Mesenchymal stem cell (in vitro differentiated cells and primary cell): ENCODE measurements at regions not wholly inside any gene's neighbourhood (a gene's known extent, or its start where the extent isn't known, plus 50 kb on each side); places are given as distances from the start of the nearest gene placed in this dataset.

Experiments used
- DNase-seq: peaks from one replicate; pipeline ENCODE4 v3.0.0-alpha.2; 2013
- H2AFZ ChIP-seq: one replicate; pipeline ENCODE4 v1.6.1; 2013; ENCODE audit warnings: low read depth, mild to moderate bottlenecking, control low read depth, inconsistent platforms, low read length, moderate library complexity
- H2AK5ac ChIP-seq: 2 replicates; pipeline ENCODE4 v1.6.1; 2013; ENCODE audit warnings: low read length, moderate library complexity, mild to moderate bottlenecking, inconsistent platforms; ENCODE audit not compliant: severe bottlenecking
- H2BK120ac ChIP-seq: one replicate; pipeline ENCODE4 v1.6.1; 2013; ENCODE audit warnings: low read depth, mild to moderate bottlenecking, inconsistent platforms, low read length, moderate library complexity
- H2BK12ac ChIP-seq, 2 experiments: one replicate each; pipeline ENCODE4 v1.6.1; 2013; ENCODE audit warnings: inconsistent platforms in 2 of 2, low read length in 2 of 2, mild to moderate bottlenecking in 2 of 2, moderate library complexity in 2 of 2, control low read depth in 1 of 2
- H2BK15ac ChIP-seq: one replicate; pipeline ENCODE4 v1.6.1; 2013; ENCODE audit warnings: mild to moderate bottlenecking, low read depth, inconsistent platforms; ENCODE audit not compliant: poor library complexity, severe bottlenecking
- H2BK5ac ChIP-seq: 2 replicates; pipeline ENCODE4 v1.6.1; 2013; ENCODE audit warnings: low read depth, mild to moderate bottlenecking, low read length, control low read depth, inconsistent platforms; ENCODE audit not compliant: poor library complexity, severe bottlenecking
- H3K14ac ChIP-seq, 2 experiments: one replicate each; pipeline ENCODE4 v1.6.1; 2013; ENCODE audit warnings: inconsistent platforms in 2 of 2, low read length in 2 of 2, control low read depth in 1 of 2, mild to moderate bottlenecking in 1 of 2, moderate library complexity in 1 of 2
- H3K18ac ChIP-seq, 2 experiments: one replicate each; pipeline ENCODE4 v1.6.1; 2013; ENCODE audit warnings: inconsistent platforms in 2 of 2, low read length in 2 of 2, control low read depth in 1 of 2, low read depth in 1 of 2, mild to moderate bottlenecking in 1 of 2
- H3K23ac ChIP-seq, 2 experiments: one replicate each; pipeline ENCODE4 v1.6.1; 2013; ENCODE audit warnings: inconsistent platforms in 2 of 2, low read length in 2 of 2, mild to moderate bottlenecking in 2 of 2, moderate library complexity in 2 of 2, control low read depth in 1 of 2
- H3K27ac ChIP-seq: 2 replicates; pipeline ENCODE4 v1.5.1; 2013; ENCODE audit warnings: mild to moderate bottlenecking, moderate library complexity, low read length, control low read depth, inconsistent platforms; ENCODE audit not compliant: poor library complexity, severe bottlenecking
- H3K27me3 ChIP-seq, 2 experiments: 2 replicates each; pipeline versions ENCODE4 v1.6.1 to v1.7.0; 2013; ENCODE audit warnings: low read length in 2 of 2, mild to moderate bottlenecking in 2 of 2, moderate library complexity in 2 of 2, control low read depth in 1 of 2, inconsistent platforms in 1 of 2; ENCODE audit not compliant: control insufficient read depth in 1 of 2, insufficient read depth in 1 of 2
- H3K36me3 ChIP-seq, 2 experiments: 2 replicates each; pipeline versions ENCODE4 v1.6.1 to v1.7.0; 2013; ENCODE audit warnings: low read length in 2 of 2, control low read depth in 1 of 2, inconsistent platforms in 1 of 2, low read depth in 1 of 2, mild to moderate bottlenecking in 1 of 2; ENCODE audit not compliant: insufficient read depth in 2 of 2, control insufficient read depth in 1 of 2
- H3K4ac ChIP-seq, 2 experiments: one replicate each; pipeline ENCODE4 v1.6.1; 2013; ENCODE audit warnings: inconsistent platforms in 2 of 2, low read length in 2 of 2, mild to moderate bottlenecking in 2 of 2, moderate library complexity in 2 of 2, control low read depth in 1 of 2, low read depth in 1 of 2
- H3K4me1 ChIP-seq: 2 replicates; pipeline ENCODE4 v1.6.1; 2013; ENCODE audit warnings: low read depth, low read length, control low read depth; ENCODE audit not compliant: control insufficient read depth, insufficient read depth
- H3K4me2 ChIP-seq: 2 replicates; pipeline ENCODE4 v1.6.1; 2013; ENCODE audit warnings: low read length, mild to moderate bottlenecking, inconsistent platforms; ENCODE audit not compliant: poor library complexity, severe bottlenecking
- H3K4me3 ChIP-seq, 2 experiments: 2 replicates each; pipeline versions ENCODE4 v1.5.1 to v1.7.0; 2013; ENCODE audit warnings: low read length in 2 of 2, mild to moderate bottlenecking in 2 of 2, control low read depth in 1 of 2, low read depth in 1 of 2; ENCODE audit not compliant: insufficient read depth in 1 of 2
- H3K79me1 ChIP-seq: replicated peaks from 2 replicates; pipeline ENCODE4 v1.6.1; 2013; ENCODE audit warnings: mild to moderate bottlenecking, control low read depth, low read length, inconsistent platforms; ENCODE audit not compliant: poor library complexity, severe bottlenecking
- H3K9ac ChIP-seq: 2 replicates; pipeline ENCODE4 v1.7.0; 2013; ENCODE audit warnings: mild to moderate bottlenecking, low read length, moderate library complexity
- H3K9me3 ChIP-seq: 2 replicates; pipeline ENCODE4 v1.7.0; 2013; ENCODE audit warnings: mild to moderate bottlenecking, low read length; ENCODE audit not compliant: control insufficient read depth
- H4K8ac ChIP-seq: one replicate; pipeline ENCODE4 v1.6.1; 2013; ENCODE audit warnings: inconsistent platforms, mild to moderate bottlenecking, low read length, moderate library complexity
- H4K91ac ChIP-seq: one replicate; pipeline ENCODE4 v1.6.1; 2013; ENCODE audit warnings: mild to moderate bottlenecking, low read length, inconsistent platforms
- WGBS: methylation state at CpG from one replicate; pipeline ENCODE4 v1.1.7; 2013; ENCODE audit warnings: mixed read lengths; 5-methylcytosine and 5-hydroxymethylcytosine counted together

DNA sequence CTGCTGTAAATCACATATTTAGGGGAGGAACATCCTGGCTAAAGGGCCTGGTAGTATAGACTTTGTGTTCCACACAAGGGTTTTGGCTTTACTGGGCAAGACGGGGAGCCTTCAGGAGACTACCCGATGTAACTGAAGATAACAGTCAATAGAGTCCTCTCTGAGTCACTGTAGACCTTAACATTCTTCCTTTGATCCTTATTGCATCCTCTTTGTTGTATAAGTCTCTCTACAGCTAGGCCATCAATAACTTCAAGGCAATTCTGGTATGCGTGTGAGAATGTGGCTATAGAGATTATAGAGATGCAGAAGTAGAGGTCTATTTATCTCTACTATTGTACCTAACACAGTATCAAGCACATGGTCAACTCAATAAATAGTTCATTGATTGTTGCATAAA lies 67.3 kb upstream of the STK32A start:
- Histone ChIP-seq H3K23ac (no peak overlapping the region), H3K9ac (no peak overlapping the region), H2BK12ac (no peak overlapping the region), H3K4me2 (no peak overlapping the region), H3K4me3 (no peak overlapping the region), H2BK120ac (no peak overlapping the region), H4K91ac (no peak overlapping the region), H3K27ac (no peak overlapping the region), H3K14ac (no peak overlapping the region), H3K18ac (no peak overlapping the region), H2AK5ac (no peak overlapping the region), H3K36me3 (no peaks in the 10 kb centered on the region), H3K4me1 (peaks cover 8% of the 10 kb centered on the region), H4K8ac (no peak overlapping the region), H2BK5ac (no peak overlapping the region), H3K27me3 (no peaks in the 10 kb centered on the region), H3K79me1 (no peaks in the 10 kb centered on the region), H3K9me3 (no peaks in the 10 kb centered on the region), H3K4ac (no peak overlapping the region), H2BK15ac (no peak overlapping the region), H2AFZ (no peak overlapping the region)
- 82% methylated on average over 2 of the region's 3 CpGs for WGBS
- DNase-seq = no peak

DNA sequence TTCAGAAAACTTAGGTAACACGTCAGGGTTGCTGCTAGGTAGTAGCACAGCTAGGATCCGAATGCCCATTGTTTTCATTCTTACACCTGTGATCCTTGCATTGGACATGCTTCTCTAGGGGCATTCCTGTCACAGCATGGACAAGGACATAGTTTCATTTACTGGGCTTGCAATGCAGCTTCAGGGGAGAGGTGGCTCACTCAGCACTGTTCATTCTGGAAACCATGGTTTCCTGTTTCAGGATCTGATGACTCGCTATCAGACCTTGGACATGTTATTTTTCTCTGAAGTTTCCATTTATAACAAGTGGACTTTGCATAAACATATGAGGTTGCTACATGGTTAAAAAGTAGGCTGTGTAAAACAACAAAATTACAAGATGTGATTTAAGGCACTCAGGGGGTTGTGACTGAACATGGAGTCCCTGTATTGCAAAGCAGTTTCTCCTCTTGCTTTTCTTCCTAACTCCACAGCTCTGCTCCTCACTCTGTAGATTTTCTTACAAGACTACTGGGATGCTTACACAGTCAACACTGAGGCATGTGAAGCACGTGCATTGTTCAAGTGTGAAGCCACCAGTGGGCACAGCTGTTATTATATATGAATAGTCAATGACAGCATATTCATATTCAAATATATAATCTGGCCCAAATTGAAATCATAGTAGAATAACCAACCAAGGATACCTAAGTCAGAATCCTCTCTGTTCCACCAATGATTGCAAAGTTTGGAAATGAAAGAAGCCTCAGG lies 66.1 kb upstream of the STK32A start:
- H3K18ac ChIP-seq = peak overlapping the region in 1 of 2 experiments; percentile 30
- H3K9ac ChIP-seq = peak overlapping the region; percentile 17
- H4K8ac ChIP-seq = peak overlapping the region; percentile 24
- no peaks in the 10 kb centered on the region for H3K36me3 ChIP-seq
- peak overlapping the region in 1 of 2 experiments; percentile 83 for H2BK12ac ChIP-seq
- H3K4me1 ChIP-seq = peaks cover 8% of the 10 kb centered on the region
- peak overlapping the region in 1 of 2 experiments; percentile 6 for H3K4me3 ChIP-seq
- no peak overlapping the region for H4K91ac ChIP-seq
- no peak overlapping the region for H3K4me2 ChIP-seq
- H2AFZ ChIP-seq = no peak overlapping the region
- peak; percentile 69 for DNase-seq
- peak overlapping the region in 1 of 2 experiments; percentile 37 for H3K4ac ChIP-seq
- H2AK5ac ChIP-seq = peak overlapping the region; percentile 39
- no peaks in the 10 kb centered on the region for H3K79me1 ChIP-seq
- H3K9me3 ChIP-seq = no peaks in the 10 kb centered on the region
- 69% methylated on average over 3 of the region's 4 CpGs for WGBS
- no peak overlapping the region for H3K14ac ChIP-seq
- H2BK5ac ChIP-seq = no peak overlapping the region
- no peak overlapping the region for H2BK15ac ChIP-seq
- peak overlapping the region; percentile 82 for H3K27ac ChIP-seq
- H2BK120ac ChIP-seq = no peak overlapping the region
- no peaks in the 10 kb centered on the region for H3K27me3 ChIP-seq
- H3K23ac ChIP-seq = no peak overlapping the region

DNA sequence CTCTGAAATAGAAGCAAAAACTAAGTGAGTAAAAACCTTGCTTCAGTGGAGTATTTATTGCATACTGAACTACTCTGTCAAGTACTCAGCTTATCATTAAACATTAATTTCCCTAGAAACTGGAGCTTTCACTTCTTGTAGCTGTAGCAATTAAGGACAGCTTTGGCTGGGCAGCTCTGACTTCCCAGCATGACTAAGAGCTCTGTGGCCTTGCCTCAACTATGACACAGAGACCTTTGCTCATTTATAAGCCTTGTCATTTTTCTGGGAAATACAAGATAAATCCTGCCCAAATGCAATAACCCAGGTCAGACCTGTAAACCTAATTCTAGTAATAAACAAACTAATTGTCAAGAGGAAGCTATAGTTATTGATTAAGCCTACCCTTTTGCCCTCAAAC lies 65.4 kb upstream of the STK32A start:
- Histone ChIP-seq H3K9me3 (no peaks in the 10 kb centered on the region), H3K27me3 (no peaks in the 10 kb centered on the region), H2AK5ac (no peak overlapping the region), H2BK120ac (no peak overlapping the region), H3K36me3 (no peaks in the 10 kb centered on the region), H3K4me3 (peak overlapping the region in 1 of 2 experiments; percentile 6), H3K79me1 (no peaks in the 10 kb centered on the region), H3K18ac (no peak overlapping the region), H4K8ac (no peak overlapping the region), H2BK12ac (no peak overlapping the region), H2AFZ (no peak overlapping the region), H2BK5ac (no peak overlapping the region), H3K27ac (peak overlapping the region; percentile 82), H3K4me2 (no peak overlapping the region), H2BK15ac (no peak overlapping the region), H3K9ac (peak overlapping the region; percentile 17), H3K4me1 (peaks cover 8% of the 10 kb centered on the region), H3K23ac (no peak overlapping the region), H3K4ac (no peak overlapping the region), H4K91ac (no peak overlapping the region), H3K14ac (no peak overlapping the region)
- DNase-seq = peak; percentile 81

DNA sequence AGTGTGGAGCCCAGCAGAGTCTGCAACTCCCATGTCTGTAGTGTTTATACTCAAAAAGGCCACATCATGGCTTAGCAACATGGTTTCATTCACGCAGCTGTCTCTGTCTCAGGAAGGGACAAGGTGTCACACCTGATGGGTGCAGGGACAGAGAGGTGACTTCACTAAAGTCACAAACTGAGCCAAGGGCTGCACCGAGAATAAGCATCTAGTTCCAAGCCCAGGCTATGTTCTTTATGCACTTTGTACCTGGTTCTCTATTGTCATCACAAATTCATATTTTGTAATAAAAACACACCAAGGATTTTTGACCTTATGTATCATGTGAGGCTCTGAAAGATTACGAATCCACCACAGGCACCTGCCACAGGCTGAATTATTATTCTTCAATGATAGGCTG lies 64.9 kb upstream of the STK32A start:
- Histone ChIP-seq H3K36me3 (no peaks in the 10 kb centered on the region), H3K4me2 (no peak overlapping the region), H2BK15ac (no peak overlapping the region), H2BK5ac (no peak overlapping the region), H3K4ac (no peak overlapping the region), H3K23ac (peak overlapping the region in 1 of 2 experiments; percentile 72), H3K4me1 (peaks cover 8% of the 10 kb centered on the region), H2BK120ac (no peak overlapping the region), H3K14ac (no peak overlapping the region), H3K9me3 (no peaks in the 10 kb centered on the region), H2AFZ (no peak overlapping the region), H3K27ac (peak overlapping the region; percentile 82), H3K9ac (peak overlapping the region; percentile 2), H3K18ac (peak overlapping the region in 1 of 2 experiments; percentile 85), H3K4me3 (no peak overlapping the region), H4K91ac (no peak overlapping the region), H4K8ac (no peak overlapping the region), H2BK12ac (peak overlapping the region in 1 of 2 experiments; percentile 63), H3K27me3 (no peaks in the 10 kb centered on the region), H2AK5ac (peak overlapping the region; percentile 76), H3K79me1 (no peaks in the 10 kb centered on the region)
- no peak for DNase-seq
- WGBS = 94% methylated on average over 2 of the region's 3 CpGs
